LNCaP clone FGC (cell line): ENCODE measurements at regions not wholly inside any gene's neighbourhood (a gene's known extent, or its start where the extent isn't known, plus 50 kb on each side); places are given as distances from the start of the nearest gene placed in this dataset.
"Not testable (repeated sequence)": the region's sequence is repeated elsewhere in the genome, so short reads cannot be mapped to it uniquely, and the experiment has no call there.

Source experiments
- DNase-seq: peaks from one replicate; pipeline ENCODE4 v3.0.0-alpha.2; 2011; ENCODE audit warnings: low read depth
- H3K4me3 ChIP-seq: 2 replicates; pipeline ENCODE4 v1.5.1; 2011; ENCODE audit warnings: mild to moderate bottlenecking, low read depth, low read length, control low read depth
- CTCF ChIP-seq: IDR thresholded peaks from 2 replicates; pipeline ENCODE4 v1.5.1; 2012; ENCODE audit warnings: mild to moderate bottlenecking; ENCODE audit not compliant: control insufficient read depth, insufficient read depth; ENCODE audit errors: extremely low read depth

GRCh38 chr4:18103876-18104605, 82.5 kb upstream of the LCORL start:
- no peak overlapping the region for H3K4me3 ChIP-seq
- DNase-seq, result no peak
- TF ChIP-seq CTCF, result no peak

- H3K4me3 ChIP-seq, result no peak overlapping the region
- DNase-seq, result no peak
- no peak for TF ChIP-seq CTCF
These were observed 79.1 kb upstream of the LCORL start for GRCh38 chr4:18100657-18101056.

DNA sequence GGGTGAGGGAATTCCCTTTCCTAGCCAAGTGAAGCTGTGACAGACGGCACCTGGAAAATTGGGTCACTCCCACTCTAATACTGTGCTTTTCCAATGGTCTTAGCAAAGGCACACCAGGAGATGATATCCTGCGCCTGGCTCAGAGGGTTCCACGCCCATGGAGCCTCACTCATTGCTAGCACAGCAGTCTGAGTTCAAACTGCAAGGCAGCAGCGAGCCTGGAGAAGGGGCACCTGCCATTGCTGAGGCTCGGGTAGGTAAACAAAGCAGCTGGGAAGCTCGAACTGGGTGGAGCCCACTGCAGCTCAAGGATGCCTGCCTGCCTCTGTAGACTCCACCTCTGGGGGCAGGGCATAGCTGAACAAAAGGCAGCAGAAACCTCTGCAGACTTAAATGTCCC, 68.9 kb upstream of the LCORL start:
- DNase-seq, H3K4me3 ChIP-seq: not testable (repeated sequence)

DNA sequence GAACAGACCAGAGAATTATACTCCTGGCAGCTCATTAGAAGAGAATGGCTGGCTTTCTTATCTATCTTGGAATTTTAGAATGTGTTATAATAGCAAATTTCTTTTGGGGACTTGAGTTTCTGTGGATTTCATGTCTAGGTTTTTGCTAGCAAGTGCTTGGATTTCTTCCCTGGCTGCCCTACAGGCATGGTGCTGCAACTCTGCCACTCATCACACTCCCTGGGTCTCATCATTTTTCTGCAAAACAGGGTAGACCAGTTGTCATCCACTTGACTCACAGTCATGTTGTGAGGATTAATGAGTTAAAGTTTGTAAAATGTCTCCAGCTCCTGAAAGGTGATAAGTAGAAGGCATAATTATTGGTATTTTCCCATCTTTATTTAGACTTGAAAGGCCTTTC, 60.7 kb upstream of the LCORL start:
- no peak for DNase-seq
- no peak for TF ChIP-seq CTCF
- H3K4me3 ChIP-seq, result no peak overlapping the region

DNA sequence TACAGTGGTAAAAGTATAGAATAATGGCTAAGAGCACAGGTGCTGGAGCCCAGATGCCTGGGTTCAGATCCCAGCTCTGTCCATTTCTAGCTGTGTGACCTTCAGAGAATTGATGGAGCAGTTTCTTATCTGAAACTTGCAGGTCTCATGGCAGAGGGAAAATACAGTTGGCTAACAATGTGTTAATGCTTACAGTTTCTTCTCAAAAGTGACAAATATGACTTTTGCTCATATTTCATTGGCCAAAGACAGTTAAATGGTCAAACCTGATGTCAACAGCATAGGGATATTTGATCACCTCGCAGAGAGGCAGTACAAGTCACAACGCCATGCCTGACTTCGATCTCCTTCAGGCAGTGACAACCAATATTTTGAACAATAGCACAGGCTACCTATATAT, 60.2 kb upstream of the LCORL start:
- TF ChIP-seq CTCF, result no peak
- no peak overlapping the region for H3K4me3 ChIP-seq
- no peak for DNase-seq

DNA sequence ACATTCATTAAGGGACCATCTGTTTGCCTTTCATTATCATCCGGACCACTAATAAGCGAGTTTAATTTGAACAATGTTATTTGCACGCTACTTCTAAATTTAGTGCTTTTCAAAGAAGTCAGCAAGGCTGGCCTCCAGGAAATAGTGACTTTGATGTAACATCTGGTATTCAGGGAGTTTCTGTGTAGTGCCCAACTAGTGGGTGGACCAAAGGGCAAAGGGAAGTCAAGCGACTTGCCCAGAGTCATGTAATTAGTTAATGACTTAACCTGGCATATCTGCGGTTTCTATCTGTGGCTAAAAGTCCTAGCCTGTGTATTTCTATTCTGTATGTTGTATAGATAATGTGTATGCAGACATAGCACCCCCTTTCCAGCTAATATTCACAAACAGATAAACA, 56.3 kb upstream of the LCORL start:
- TF ChIP-seq CTCF, result no peak
- no peak overlapping the region for H3K4me3 ChIP-seq
- no peak for DNase-seq

GRCh38 chr4:18075823-18076433, 54.4 kb upstream of the LCORL start:
- peak; percentile 10 for DNase-seq
- TF ChIP-seq CTCF, result peak; percentile 59
- no peak overlapping the region for H3K4me3 ChIP-seq
